Osteoblast (primary cell): ENCODE measurements at regions not wholly inside any gene's neighbourhood (a gene's known extent, or its start where the extent isn't known, plus 50 kb on each side); places are given as distances from the start of the nearest gene placed in this dataset.

Experiments used
- DNase-seq: peaks from one replicate; pipeline ENCODE4 v3.0.0; 2011; ENCODE audit warnings: low spot score, mixed read lengths; ENCODE audit not compliant: insufficient read length; ENCODE audit errors: missing footprints
- H2AFZ ChIP-seq: 2 replicates; pipeline ENCODE4 v1.6.0; 2011; ENCODE audit warnings: mild to moderate bottlenecking, low read length
- H3K27ac ChIP-seq: 2 replicates; pipeline ENCODE4 v1.5.1; 2011; ENCODE audit warnings: mild to moderate bottlenecking, low read depth, low read length, moderate library complexity
- H3K27me3 ChIP-seq: 2 replicates; pipeline ENCODE4 v1.6.0; 2012; ENCODE audit warnings: mild to moderate bottlenecking, control low read depth, inconsistent platforms, low read length, moderate library complexity; ENCODE audit not compliant: insufficient read depth
- H3K36me3 ChIP-seq: 2 replicates; pipeline ENCODE4 v1.5.1; 2011; ENCODE audit warnings: mild to moderate bottlenecking, low read length, control low read depth, moderate library complexity; ENCODE audit not compliant: insufficient read depth
- H3K4me1 ChIP-seq: 2 replicates; pipeline ENCODE4 v1.5.1; 2011; ENCODE audit warnings: mild to moderate bottlenecking, low read length, control low read depth, moderate library complexity; ENCODE audit not compliant: insufficient read depth
- H3K4me2 ChIP-seq: 2 replicates; pipeline ENCODE4 v1.6.0; 2011; ENCODE audit warnings: mild to moderate bottlenecking, low read length; ENCODE audit not compliant: insufficient read depth
- H3K4me3 ChIP-seq: fragments of 200-600 bp; sonication (generic); 3 replicates; pipeline ENCODE4 v1.5.1; 2012; ENCODE audit warnings: mild to moderate bottlenecking, low read length, inconsistent platforms; ENCODE audit not compliant: insufficient read depth
- H3K79me2 ChIP-seq: 2 replicates; pipeline ENCODE4 v1.6.0; 2012; ENCODE audit warnings: mild to moderate bottlenecking, low read length, control low read depth, inconsistent platforms; ENCODE audit not compliant: insufficient read depth
- H3K9me3 ChIP-seq: 2 replicates; pipeline ENCODE4 v1.5.1; 2011; ENCODE audit warnings: low read depth, low read length, control low read depth
- H4K20me1 ChIP-seq: 2 replicates; pipeline ENCODE4 v1.6.0; 2012; ENCODE audit warnings: mild to moderate bottlenecking, low read length, control low read depth; ENCODE audit not compliant: insufficient read depth
- CTCF ChIP-seq: IDR thresholded peaks from 2 replicates; pipeline ENCODE4 v1.5.1; 2011; ENCODE audit warnings: mild to moderate bottlenecking, low read depth, low read length, moderate library complexity; ENCODE audit errors: extremely low read depth

- Histone ChIP-seq H3K9me3 (no peaks in the 10 kb centered on the region), H2AFZ (no peak overlapping the region), H3K4me1 (peaks cover 4% of the 10 kb centered on the region), H3K79me2 (no peaks in the 10 kb centered on the region), H4K20me1 (no peaks in the 10 kb centered on the region), H3K4me3 (no peak overlapping the region), H3K36me3 (no peaks in the 10 kb centered on the region), H3K27ac (no peak overlapping the region), H3K27me3 (no peaks in the 10 kb centered on the region), H3K4me2 (no peak overlapping the region)
- DNase-seq, result no peak
- no peak for TF ChIP-seq CTCF
Observed at GRCh38 chr4:19913650-19914049, 338.1 kb upstream of the SLIT2 start.

GRCh38 chr4:19910861-19911525, 340.7 kb upstream of the SLIT2 start:
- Histone ChIP-seq H3K27ac (no peak overlapping the region), H3K79me2 (no peaks in the 10 kb centered on the region), H3K4me2 (no peak overlapping the region), H3K27me3 (no peaks in the 10 kb centered on the region), H2AFZ (no peak overlapping the region), H3K4me3 (no peak overlapping the region), H3K9me3 (no peaks in the 10 kb centered on the region), H3K4me1 (peaks cover 4% of the 10 kb centered on the region), H4K20me1 (no peaks in the 10 kb centered on the region), H3K36me3 (no peaks in the 10 kb centered on the region)
- no peak for DNase-seq
- no peak for TF ChIP-seq CTCF

GRCh38 chr4:19905024-19905423, 346.7 kb upstream of the SLIT2 start:
- no peaks in the 10 kb centered on the region for H3K79me2 ChIP-seq
- no peak overlapping the region for H3K4me3 ChIP-seq
- H2AFZ ChIP-seq, result no peak overlapping the region
- H3K9me3 ChIP-seq, result no peaks in the 10 kb centered on the region
- H3K27me3 ChIP-seq, result no peaks in the 10 kb centered on the region
- no peak for DNase-seq
- no peak for TF ChIP-seq CTCF
- H3K4me1 ChIP-seq, result no peaks in the 10 kb centered on the region
- H3K4me2 ChIP-seq, result no peak overlapping the region
- H3K27ac ChIP-seq, result no peak overlapping the region
- H3K36me3 ChIP-seq, result no peaks in the 10 kb centered on the region
- no peaks in the 10 kb centered on the region for H4K20me1 ChIP-seq

GRCh38 chr4:19888587-19888986, 363.1 kb upstream of the SLIT2 start:
- Histone ChIP-seq H3K36me3 (no peaks in the 10 kb centered on the region), H3K27me3 (no peaks in the 10 kb centered on the region), H3K4me1 (no peaks in the 10 kb centered on the region), H4K20me1 (no peaks in the 10 kb centered on the region), H3K9me3 (no peaks in the 10 kb centered on the region), H3K27ac (no peak overlapping the region), H3K4me3 (no peak overlapping the region), H2AFZ (no peak overlapping the region), H3K4me2 (no peak overlapping the region), H3K79me2 (no peaks in the 10 kb centered on the region)
- DNase-seq, result peak; percentile 35
- no peak for TF ChIP-seq CTCF
